Spleen (tissue), 3 donors: ENCODE measurements at regions not wholly inside any gene's neighbourhood (a gene's known extent, or its start where the extent isn't known, plus 50 kb on each side); places are given as distances from the start of the nearest gene placed in this dataset.

Source experiments
- POLR2A ChIP-seq, 3 donors: fragments of 450-650 bp; IDR thresholded peaks; one replicate each; pipeline ENCODE4 v1.5.1; 2017; ENCODE audit warnings: antibody characterized with exemption in 3 of 3, mild to moderate bottlenecking in 1 of 3
- POLR2AphosphoS5 ChIP-seq, 3 donors: sonication (generic); formaldehyde crosslinking; IDR thresholded peaks; one replicate each; pipeline ENCODE4 v1.5.1; 2017; ENCODE audit warnings: antibody characterized with exemption in 3 of 3

DNA sequence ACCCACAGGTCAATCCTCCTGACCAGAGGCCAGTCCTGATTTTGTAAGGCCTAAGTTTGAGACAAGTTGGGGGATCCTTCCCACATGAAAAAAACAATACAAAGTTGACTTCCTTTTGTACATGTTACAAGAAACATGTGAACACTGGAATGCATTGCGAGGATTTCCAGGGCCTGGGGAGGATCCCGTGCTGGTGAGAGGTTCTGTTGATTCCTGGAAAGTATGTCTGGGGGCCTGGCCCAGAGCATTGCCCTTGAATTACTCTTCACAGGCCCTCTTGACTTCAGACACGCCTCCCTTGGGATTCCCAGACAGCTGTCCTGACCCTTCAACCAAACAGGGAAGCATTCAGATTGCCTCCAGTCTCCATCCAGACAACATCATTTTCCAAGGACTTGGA lies 234.2 kb upstream of the IRX2 start:
- TF ChIP-seq POLR2A (IDR thresholded peaks at IDR 0.05) (no peak), POLR2AphosphoS5 (IDR thresholded peaks at IDR 0.05) (no peak)
